Loucy (cell line): ENCODE measurements at regions not wholly inside any gene's neighbourhood (a gene's known extent, or its start where the extent isn't known, plus 50 kb on each side); places are given as distances from the start of the nearest gene placed in this dataset.

Source experiments
- EZH2phosphoT487 ChIP-seq: fragments of 200-600 bp; IDR thresholded peaks from 2 replicates; pipeline ENCODE4 v1.6.1; 2018; ENCODE audit warnings: antibody characterized with exemption, mild to moderate bottlenecking, moderate library complexity, borderline replicate concordance
- TF ChIP-seq, protein P1 (sequence below): fragments of 200-600 bp; sonication (generic); conservative IDR thresholded peaks from 2 replicates; pipeline ENCODE4 v1.5.1; 2014; ENCODE audit warnings: mild to moderate bottlenecking, antibody characterized with exemption, low read length

GRCh38 chrX:83759872-83760271, 101.1 kb upstream of the CYLC1 start:
- TF ChIP-seq, protein P1, sequence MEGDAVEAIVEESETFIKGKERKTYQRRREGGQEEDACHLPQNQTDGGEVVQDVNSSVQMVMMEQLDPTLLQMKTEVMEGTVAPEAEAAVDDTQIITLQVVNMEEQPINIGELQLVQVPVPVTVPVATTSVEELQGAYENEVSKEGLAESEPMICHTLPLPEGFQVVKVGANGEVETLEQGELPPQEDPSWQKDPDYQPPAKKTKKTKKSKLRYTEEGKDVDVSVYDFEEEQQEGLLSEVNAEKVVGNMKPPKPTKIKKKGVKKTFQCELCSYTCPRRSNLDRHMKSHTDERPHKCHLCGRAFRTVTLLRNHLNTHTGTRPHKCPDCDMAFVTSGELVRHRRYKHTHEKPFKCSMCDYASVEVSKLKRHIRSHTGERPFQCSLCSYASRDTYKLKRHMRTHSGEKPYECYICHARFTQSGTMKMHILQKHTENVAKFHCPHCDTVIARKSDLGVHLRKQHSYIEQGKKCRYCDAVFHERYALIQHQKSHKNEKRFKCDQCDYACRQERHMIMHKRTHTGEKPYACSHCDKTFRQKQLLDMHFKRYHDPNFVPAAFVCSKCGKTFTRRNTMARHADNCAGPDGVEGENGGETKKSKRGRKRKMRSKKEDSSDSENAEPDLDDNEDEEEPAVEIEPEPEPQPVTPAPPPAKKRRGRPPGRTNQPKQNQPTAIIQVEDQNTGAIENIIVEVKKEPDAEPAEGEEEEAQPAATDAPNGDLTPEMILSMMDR, result peak; percentile 52
- no peak for TF ChIP-seq EZH2phosphoT487
